H9 (cell line): ENCODE measurements at regions not wholly inside any gene's neighbourhood (a gene's known extent, or its start where the extent isn't known, plus 50 kb on each side); places are given as distances from the start of the nearest gene placed in this dataset.

Experiments
- DNase-seq: peaks from one replicate; pipeline ENCODE4 v3.0.0-alpha.2; 2017
- H2AFZ ChIP-seq: one replicate; pipeline ENCODE4 v1.6.1; 2013; ENCODE audit warnings: mild to moderate bottlenecking, low read length, control low read depth, moderate library complexity
- H2AK5ac ChIP-seq: 2 replicates; pipeline ENCODE4 v1.6.1; 2013; ENCODE audit warnings: low read length, control low read depth, mixed read lengths; ENCODE audit not compliant: insufficient read length
- H2BK120ac ChIP-seq: one replicate; pipeline ENCODE4 v1.6.1; 2013; ENCODE audit warnings: low read depth, mild to moderate bottlenecking, low read length, control low read depth, inconsistent platforms; ENCODE audit not compliant: poor library complexity, severe bottlenecking
- H2BK12ac ChIP-seq: 2 replicates; pipeline ENCODE4 v1.6.1; 2013; ENCODE audit warnings: low read length, control low read depth, mixed read lengths, low read depth; ENCODE audit not compliant: insufficient read length
- H2BK15ac ChIP-seq: 2 replicates; pipeline ENCODE4 v1.6.1; 2013; ENCODE audit warnings: low read depth, low read length, control low read depth
- H2BK20ac ChIP-seq: one replicate; pipeline ENCODE4 v1.6.1; 2013; ENCODE audit warnings: low read depth, mild to moderate bottlenecking, low read length, control low read depth, inconsistent platforms; ENCODE audit not compliant: poor library complexity, severe bottlenecking
- H2BK5ac ChIP-seq: 2 replicates; pipeline ENCODE4 v1.6.1; 2013; ENCODE audit warnings: low read length, control low read depth, mixed read lengths; ENCODE audit not compliant: insufficient read length
- H3K14ac ChIP-seq: 2 replicates; pipeline ENCODE4 v1.6.1; 2013; ENCODE audit warnings: low read length, control low read depth; ENCODE audit not compliant: insufficient read depth
- H3K18ac ChIP-seq: 2 replicates; pipeline ENCODE4 v1.6.1; 2013; ENCODE audit warnings: low read depth, mild to moderate bottlenecking, mixed read lengths, low read length, control low read depth; ENCODE audit not compliant: insufficient read length
- H3K23ac ChIP-seq: 2 replicates; pipeline ENCODE4 v1.6.1; 2013; ENCODE audit warnings: low read length, control low read depth, mixed read lengths, low read depth; ENCODE audit not compliant: insufficient read length
- H3K23me2 ChIP-seq: 2 replicates; pipeline ENCODE4 v1.6.1; 2013; ENCODE audit warnings: low read depth, mild to moderate bottlenecking, mixed read lengths, low read length, control low read depth; ENCODE audit not compliant: insufficient read length, poor library complexity, severe bottlenecking
- H3K27ac ChIP-seq: 2 replicates; pipeline ENCODE4 v1.5.1; 2013; ENCODE audit warnings: low read length, control low read depth, mixed read lengths, low read depth; ENCODE audit not compliant: insufficient read length
- H3K27me3 ChIP-seq: 2 replicates; pipeline ENCODE4 v1.6.1; 2013; ENCODE audit warnings: low read length, control low read depth, inconsistent platforms; ENCODE audit not compliant: insufficient read depth
- H3K4ac ChIP-seq: 2 replicates; pipeline ENCODE4 v1.6.1; 2013; ENCODE audit warnings: low read depth, mild to moderate bottlenecking, control low read depth, inconsistent platforms, low read length, moderate library complexity
- H3K4me1 ChIP-seq: 2 replicates; pipeline ENCODE4 v1.6.1; 2013; ENCODE audit warnings: low read length, control low read depth, inconsistent platforms; ENCODE audit not compliant: insufficient read depth
- H3K4me2 ChIP-seq: 2 replicates; pipeline ENCODE4 v1.6.1; 2013; ENCODE audit warnings: low read length, control low read depth, mixed read lengths; ENCODE audit not compliant: insufficient read length, insufficient read depth
- H3K56ac ChIP-seq: 2 replicates; pipeline ENCODE4 v1.6.1; 2013; ENCODE audit warnings: low read depth, mild to moderate bottlenecking, mixed read lengths, low read length, control low read depth; ENCODE audit not compliant: insufficient read length
- H3K79me1 ChIP-seq: 2 replicates; pipeline ENCODE4 v1.6.1; 2013; ENCODE audit warnings: low read depth, mild to moderate bottlenecking, moderate library complexity, low read length, control low read depth, inconsistent platforms; ENCODE audit not compliant: insufficient read depth, poor library complexity, severe bottlenecking
- H3K79me2 ChIP-seq: 2 replicates; pipeline ENCODE4 v1.6.1; 2013; ENCODE audit warnings: low read length, control low read depth, inconsistent platforms; ENCODE audit not compliant: insufficient read depth
- H3K9ac ChIP-seq: 2 replicates; pipeline ENCODE4 v1.6.1; 2013; ENCODE audit warnings: low read length, control low read depth, mixed read lengths; ENCODE audit not compliant: insufficient read length; ENCODE audit errors: extremely low read depth
- H3K9me3 ChIP-seq: one replicate; pipeline ENCODE4 v1.6.1; 2013; ENCODE audit warnings: low read depth, low read length, inconsistent platforms; ENCODE audit not compliant: control insufficient read depth
- H3T11ph ChIP-seq: one replicate; pipeline ENCODE4 v1.6.1; 2013; ENCODE audit warnings: mild to moderate bottlenecking, low read length, control low read depth, inconsistent platforms
- H4K20me1 ChIP-seq: one replicate; pipeline ENCODE4 v1.6.1; 2013; ENCODE audit not compliant: control insufficient read depth, insufficient read length, insufficient read depth
- H4K5ac ChIP-seq: 2 replicates; pipeline ENCODE4 v1.6.1; 2013; ENCODE audit warnings: low read depth, mild to moderate bottlenecking, mixed read lengths, low read length, control low read depth; ENCODE audit not compliant: insufficient read length
- H4K8ac ChIP-seq: replicated peaks from 2 replicates; pipeline ENCODE4 v1.6.1; 2013; ENCODE audit warnings: low read length, control low read depth, mixed read lengths, low read depth; ENCODE audit not compliant: insufficient read length
- H4K91ac ChIP-seq: 2 replicates; pipeline ENCODE4 v1.6.1; 2013; ENCODE audit warnings: low read depth, mild to moderate bottlenecking, moderate library complexity, mixed read lengths, low read length, control low read depth; ENCODE audit not compliant: insufficient read length
- H3K27ac Mint-ChIP-seq, 3 experiments: 2 replicates in 2 of 3; 3 replicates in 1 of 3; pipeline ENCODE4 v1.8.0; 2020 to 2021; ENCODE audit warnings: mixed read lengths in 3 of 3, mild to moderate bottlenecking in 1 of 3, moderate library complexity in 1 of 3
- H3K27me3 Mint-ChIP-seq: 2 replicates; pipeline ENCODE4 v1.8.0; 2021; ENCODE audit warnings: low read depth, mild to moderate bottlenecking, moderate library complexity, mixed read lengths
- H3K36me3 Mint-ChIP-seq, 3 experiments: 2 replicates in 2 of 3; 3 replicates in 1 of 3; pipeline ENCODE4 v1.8.0; 2020 to 2021; ENCODE audit warnings: low read depth in 3 of 3, mixed read lengths in 3 of 3; ENCODE audit not compliant: insufficient read depth in 1 of 3
- H3K4me1 Mint-ChIP-seq, 2 experiments: 2 replicates each; pipeline ENCODE4 v1.8.0; 2020; ENCODE audit warnings: mixed read lengths in 2 of 2
- H3K4me3 Mint-ChIP-seq, 2 experiments: 2 replicates in 1 of 2; 3 replicates in 1 of 2; pipeline ENCODE4 v1.8.0; 2020 to 2021; ENCODE audit warnings: mild to moderate bottlenecking in 2 of 2, mixed read lengths in 2 of 2, moderate library complexity in 1 of 2
- H3K9me3 Mint-ChIP-seq, 2 experiments: 2 replicates in 1 of 2; 3 replicates in 1 of 2; pipeline ENCODE4 v1.8.0; 2020; ENCODE audit warnings: mild to moderate bottlenecking in 2 of 2, mixed read lengths in 2 of 2, moderate library complexity in 1 of 2
- WGBS: extraction: QIAGEN DNeasy Blood & Tissue Kit; methylation state at CpG from one replicate; pipeline ENCODE4 v1.1.7; 2013; ENCODE audit warnings: missing lambda C conversion rate, low lambda C conversion rate, mixed read lengths; ENCODE audit not compliant: insufficient read length; ENCODE audit errors: extremely low coverage; 5-methylcytosine and 5-hydroxymethylcytosine counted together
- TF ChIP-seq, protein P1 (sequence below): fragments of 200-600 bp; sonication (generic); conservative IDR thresholded peaks from 3 replicates; pipeline ENCODE4 v1.8.0; 2021; ENCODE audit warnings: antibody characterized with exemption, mild to moderate bottlenecking

DNA sequence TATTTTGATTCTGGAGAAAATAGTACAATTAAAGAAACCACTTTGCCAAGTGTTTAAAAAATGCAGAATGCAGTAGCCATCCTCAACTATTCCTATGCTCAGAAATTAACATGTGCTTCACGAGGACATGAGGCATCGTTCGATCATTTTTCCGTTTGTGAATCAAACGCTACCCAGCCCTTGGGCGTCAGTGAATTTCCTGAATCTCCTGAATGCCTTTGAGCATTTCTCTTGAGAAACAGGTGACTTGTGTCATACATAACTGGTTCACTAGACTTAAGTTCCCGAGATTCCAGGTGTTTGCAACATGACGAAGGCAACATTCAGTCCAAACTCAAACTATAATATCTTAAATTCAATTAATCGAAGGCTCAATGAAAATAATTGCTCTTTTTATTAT, 110.0 kb upstream of the ALKAL2 start:
- no peak overlapping the region for H3K14ac ChIP-seq
- H3K4me2 ChIP-seq, result no peak overlapping the region
- no peak overlapping the region for H3T11ph ChIP-seq
- no peaks in the 10 kb centered on the region for H3K36me3 Mint-ChIP-seq
- no peaks in the 10 kb centered on the region for H3K23me2 ChIP-seq
- H3K4me3 Mint-ChIP-seq, result no peak overlapping the region
- no peak overlapping the region for H3K18ac ChIP-seq
- no peak overlapping the region for H4K5ac ChIP-seq
- no peak overlapping the region for H2AK5ac ChIP-seq
- H3K9me3 ChIP-seq, result no peaks in the 10 kb centered on the region
- H4K20me1 ChIP-seq, result no peaks in the 10 kb centered on the region
- H3K9me3 Mint-ChIP-seq, result no peaks in the 10 kb centered on the region; a peak in 1 of 5 replicates
- H3K27ac ChIP-seq, result no peak overlapping the region
- no peak overlapping the region for H2BK20ac ChIP-seq
- H3K23ac ChIP-seq, result no peak overlapping the region
- H3K27ac Mint-ChIP-seq, result no peak overlapping the region
- no peak overlapping the region for H2AFZ ChIP-seq
- H4K8ac ChIP-seq, result no peak overlapping the region
- TF ChIP-seq, protein P1, sequence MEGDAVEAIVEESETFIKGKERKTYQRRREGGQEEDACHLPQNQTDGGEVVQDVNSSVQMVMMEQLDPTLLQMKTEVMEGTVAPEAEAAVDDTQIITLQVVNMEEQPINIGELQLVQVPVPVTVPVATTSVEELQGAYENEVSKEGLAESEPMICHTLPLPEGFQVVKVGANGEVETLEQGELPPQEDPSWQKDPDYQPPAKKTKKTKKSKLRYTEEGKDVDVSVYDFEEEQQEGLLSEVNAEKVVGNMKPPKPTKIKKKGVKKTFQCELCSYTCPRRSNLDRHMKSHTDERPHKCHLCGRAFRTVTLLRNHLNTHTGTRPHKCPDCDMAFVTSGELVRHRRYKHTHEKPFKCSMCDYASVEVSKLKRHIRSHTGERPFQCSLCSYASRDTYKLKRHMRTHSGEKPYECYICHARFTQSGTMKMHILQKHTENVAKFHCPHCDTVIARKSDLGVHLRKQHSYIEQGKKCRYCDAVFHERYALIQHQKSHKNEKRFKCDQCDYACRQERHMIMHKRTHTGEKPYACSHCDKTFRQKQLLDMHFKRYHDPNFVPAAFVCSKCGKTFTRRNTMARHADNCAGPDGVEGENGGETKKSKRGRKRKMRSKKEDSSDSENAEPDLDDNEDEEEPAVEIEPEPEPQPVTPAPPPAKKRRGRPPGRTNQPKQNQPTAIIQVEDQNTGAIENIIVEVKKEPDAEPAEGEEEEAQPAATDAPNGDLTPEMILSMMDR, result no peak
- no peak overlapping the region for H2BK5ac ChIP-seq
- no peak overlapping the region for H3K56ac ChIP-seq
- no peak overlapping the region for H2BK120ac ChIP-seq
- H3K4ac ChIP-seq, result no peak overlapping the region
- no peak overlapping the region for H3K9ac ChIP-seq
- H3K4me1 Mint-ChIP-seq, result peaks cover 14 to 17% of the 10 kb centered on the region in 2 experiments
- 100% methylated on average over 1 of the region's 9 CpGs for WGBS
- H2BK12ac ChIP-seq, result no peak overlapping the region
- no peaks in the 10 kb centered on the region for H3K79me2 ChIP-seq
- no peaks in the 10 kb centered on the region for H3K4me1 ChIP-seq
- no peak overlapping the region for H2BK15ac ChIP-seq
- DNase-seq, result no peak
- no peaks in the 10 kb centered on the region for H3K79me1 ChIP-seq
- H4K91ac ChIP-seq, result no peak overlapping the region
- H3K27me3 ChIP-seq, result no peaks in the 10 kb centered on the region
- H3K27me3 Mint-ChIP-seq, result peaks cover 1% of the 10 kb centered on the region; the same call in 1 of the 2 replicates
